Transverse colon (tissue), 4 donors: ENCODE measurements at regions not wholly inside any gene's neighbourhood (a gene's known extent, or its start where the extent isn't known, plus 50 kb on each side); places are given as distances from the start of the nearest gene placed in this dataset.
"Not testable (repeated sequence)": the region's sequence is repeated elsewhere in the genome, so short reads cannot be mapped to it uniquely, and the experiment has no call there.

Experiments used
- DNase-seq: peaks from one replicate; pipeline ENCODE4 v3.0.0-alpha.2; 2019
- H3K27ac ChIP-seq, 4 donors: fragments of 200-600 bp; sonication (generic); 2 replicates each; pipeline ENCODE4 v1.5.1; 2016 to 2018; ENCODE audit warnings: inconsistent platforms in 4 of 4
- H3K27me3 ChIP-seq: fragments of 200-600 bp; sonication (generic); 2 replicates; pipeline ENCODE4 v1.5.1; 2017; ENCODE audit warnings: inconsistent platforms
- H3K36me3 ChIP-seq, 4 donors: fragments of 200-600 bp; sonication (generic); 2 replicates each; pipeline ENCODE4 v1.5.1; 2017 to 2019; ENCODE audit warnings: inconsistent platforms in 4 of 4
- H3K4me1 ChIP-seq, 4 donors: fragments of 200-600 bp; sonication (generic); 2 replicates each; pipeline ENCODE4 v1.5.1; 2017 to 2020; ENCODE audit warnings: inconsistent platforms in 4 of 4
- H3K4me3 ChIP-seq, 4 donors: fragments of 200-600 bp; sonication (generic); 1 replicate in 1 of 4; 2 replicates in 3 of 4; pipeline versions ENCODE4 v1.5.1 to v1.6.1; 2017 to 2019; ENCODE audit warnings: inconsistent platforms in 4 of 4
- H3K9me3 ChIP-seq, 2 donors: fragments of 200-600 bp; sonication (generic); 2 replicates each; pipeline ENCODE4 v1.5.1; 2017 to 2019; ENCODE audit warnings: inconsistent platforms in 2 of 2
- CTCF ChIP-seq, 5 experiments: fragments of 200-600 bp in 3 of 5; fragments of 450-650 bp in 2 of 5; sonication (generic) in 3 of 5; IDR thresholded peaks; 1 replicate in 2 of 5; 2 replicates in 3 of 5; pipeline ENCODE4 v1.5.1; 2016 to 2017; ENCODE audit warnings: antibody characterized with exemption in 5 of 5, inconsistent platforms in 3 of 5, mild to moderate bottlenecking in 2 of 5, moderate library complexity in 1 of 5
- EP300 ChIP-seq: sonication (generic); formaldehyde crosslinking; IDR thresholded peaks from one replicate; pipeline ENCODE4 v1.6.1; 2017; ENCODE audit warnings: antibody characterized with exemption, low read depth
- POLR2A ChIP-seq: fragments of 450-650 bp; IDR thresholded peaks from one replicate; pipeline ENCODE4 v1.6.1; 2016; ENCODE audit warnings: antibody characterized with exemption, mild to moderate bottlenecking, moderate library complexity
- POLR2AphosphoS5 ChIP-seq, 3 donors: sonication (generic); formaldehyde crosslinking; IDR thresholded peaks; one replicate each; pipeline ENCODE4 v1.6.1; 2016; ENCODE audit warnings: antibody characterized with exemption in 3 of 3
- WGBS, 2 donors: methylation state at CpG; one replicate each; pipeline ENCODE4 v1.1.5; 2018; ENCODE audit warnings: low coverage in 1 of 2; 5-methylcytosine and 5-hydroxymethylcytosine counted together
- in situ Hi-C, 4 donors: fragments of 200-750 bp; cut with MboI; loops; one replicate each; pipeline versions ENCODE4 v1.15.0 to v1.15.1; 2017; ENCODE audit warnings: low sequenced_read_pairs in 3 of 4, low pct_ligation_motif_present in 1 of 4, low pct_unique_long_range_greater_than_20kb in 1 of 4
- intact Hi-C: fragments of 100-400 bp; cut with DNase I; formaldehyde crosslinking; loops from one replicate; pipeline ENCODE4 v1.15.1; 2023; ENCODE audit warnings: low total_unique reads

DNA sequence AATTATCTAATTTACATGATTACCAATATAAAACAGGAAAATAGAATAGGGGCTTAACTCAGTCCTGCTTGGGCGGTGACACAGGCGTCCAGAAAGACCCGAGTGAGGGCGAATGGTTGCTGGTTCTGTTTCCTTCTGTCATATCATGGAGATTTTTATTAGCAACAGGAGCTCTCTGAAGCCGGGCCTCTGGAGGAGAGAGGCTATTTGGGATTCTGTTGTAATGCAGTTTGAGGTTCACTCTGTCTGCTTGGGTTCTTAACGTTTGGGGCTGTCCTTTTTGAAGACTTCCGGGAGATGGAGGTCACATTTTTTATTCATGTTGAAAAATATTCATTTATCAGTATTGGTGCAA, 115.7 kb upstream of the ZNF536 start:
- intact Hi-C loops = no loop called here
- peak overlapping the region in 1 of 4 donors; percentile 36 for H3K27ac ChIP-seq
- WGBS, 2 donors = 41 to 55% methylated on average over 7 of the region's 7 CpGs
- H3K36me3 ChIP-seq = no peaks in the 10 kb centered on the region
- no peak for TF ChIP-seq POLR2AphosphoS5 (IDR thresholded peaks at IDR 0.05)
- no peak for TF ChIP-seq POLR2A
- TF ChIP-seq CTCF (IDR thresholded peaks at IDR 0.05) = no peak
- TF ChIP-seq EP300 = no peak
- H3K4me3 ChIP-seq = no peak overlapping the region
- no peaks in the 10 kb centered on the region for H3K9me3 ChIP-seq
- in situ Hi-C loops = no loop called here
- no peak for DNase-seq
- H3K27me3 ChIP-seq = peaks cover 20% of the 10 kb centered on the region
- no peaks in the 10 kb centered on the region for H3K4me1 ChIP-seq

DNA sequence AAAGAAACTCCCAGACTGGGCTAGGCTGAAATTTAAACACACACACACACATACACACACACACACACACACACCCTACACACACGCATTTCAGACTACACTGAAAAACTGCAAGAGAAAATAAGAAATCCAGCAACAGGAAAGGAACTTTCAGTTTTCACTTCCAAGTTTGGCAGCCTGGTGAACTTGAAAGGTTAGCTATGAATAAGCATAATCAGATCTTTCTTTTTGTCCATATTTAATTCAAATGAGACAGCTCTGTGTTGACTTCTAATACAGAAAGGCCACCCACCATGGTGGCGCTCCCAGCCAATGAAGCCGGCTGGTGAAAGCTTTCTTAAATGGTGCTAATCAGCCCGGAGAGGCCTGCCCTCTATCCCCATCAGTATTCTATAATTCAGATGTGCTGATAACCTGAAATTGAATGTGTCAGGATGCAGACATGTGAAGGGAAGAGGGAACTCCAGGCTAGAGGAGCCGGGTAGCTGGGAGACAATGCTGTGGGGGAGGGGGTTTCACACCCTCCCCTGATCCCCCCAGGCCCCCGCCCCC, 108.3 kb upstream of the ZNF536 start:
- Histone ChIP-seq H3K9me3 (no peaks in the 10 kb centered on the region), H3K27me3 (peaks cover 7% of the 10 kb centered on the region), H3K36me3 (no peaks in the 10 kb centered on the region), H3K27ac (no peak overlapping the region), H3K4me1 (no peaks in the 10 kb centered on the region), H3K4me3 (no peak overlapping the region)
- WGBS, 2 donors = 36 to 44% methylated on average over 3 to 6 of the region's 6 CpGs
- intact Hi-C loops (no loop called here), in situ Hi-C loops (no loop called here)
- DNase-seq = no peak
- TF ChIP-seq POLR2AphosphoS5 (IDR thresholded peaks at IDR 0.05) (no peak), CTCF (IDR thresholded peaks at IDR 0.05) (no peak), POLR2A (no peak), EP300 (no peak)

DNA sequence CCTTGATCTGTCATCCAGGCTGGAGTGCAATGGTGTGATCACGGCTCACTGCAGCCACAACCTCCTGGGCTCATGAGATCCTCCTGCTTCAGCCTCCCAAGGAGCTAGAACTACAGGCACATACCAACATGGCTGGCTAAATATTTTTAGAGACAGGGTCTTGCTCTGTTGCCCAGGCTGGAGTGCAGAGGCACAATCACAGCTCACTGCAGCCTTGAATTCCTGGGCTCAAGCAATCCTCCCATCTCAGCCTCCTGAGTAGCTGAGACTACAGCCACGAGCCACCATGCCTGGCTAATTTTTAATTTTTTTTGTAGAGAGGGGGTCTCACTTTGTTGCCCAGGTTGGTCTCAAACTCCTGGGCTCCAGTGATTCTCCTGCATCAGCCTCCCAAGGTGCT, 106.3 kb upstream of the ZNF536 start:
- WGBS, 2 donors = 64 to 75% methylated on average over 2 of the region's 2 CpGs
- H3K4me1 ChIP-seq, intact Hi-C loops, DNase-seq, H3K27me3 ChIP-seq, in situ Hi-C loops, H3K9me3 ChIP-seq, H3K36me3 ChIP-seq, H3K4me3 ChIP-seq, H3K27ac ChIP-seq: not testable (repeated sequence)

GRCh38 chr19:30266687-30267086, 105.5 kb upstream of the ZNF536 start:
- no peak overlapping the region for H3K27ac ChIP-seq
- TF ChIP-seq POLR2A = no peak
- no peak for TF ChIP-seq POLR2AphosphoS5 (IDR thresholded peaks at IDR 0.05)
- no peak for TF ChIP-seq EP300
- no peak for TF ChIP-seq CTCF (IDR thresholded peaks at IDR 0.05)
- H3K9me3 ChIP-seq = no peaks in the 10 kb centered on the region
- no peaks in the 10 kb centered on the region for H3K4me1 ChIP-seq
- H3K36me3 ChIP-seq = no peaks in the 10 kb centered on the region
- peaks cover 3% of the 10 kb centered on the region for H3K27me3 ChIP-seq
- no peak overlapping the region for H3K4me3 ChIP-seq
- intact Hi-C loops = no loop called here
- no peak for DNase-seq
- 76 to 83% methylated on average over 6 of the region's 6 CpGs for WGBS, 2 donors
- in situ Hi-C loops = no loop called here

GRCh38 chr19:30267332-30267731, 104.9 kb upstream of the ZNF536 start:
- WGBS, 2 donors = 36 to 70% methylated on average over 2 to 3 of the region's 3 CpGs
- intact Hi-C loops (no loop called here), in situ Hi-C loops (no loop called here)
- no peaks in the 10 kb centered on the region for H3K36me3 ChIP-seq
- H3K4me1 ChIP-seq = no peaks in the 10 kb centered on the region
- no peaks in the 10 kb centered on the region for H3K27me3 ChIP-seq
- no peaks in the 10 kb centered on the region for H3K9me3 ChIP-seq
- TF ChIP-seq POLR2AphosphoS5 (IDR thresholded peaks at IDR 0.05) (no peak), POLR2A (no peak), CTCF (IDR thresholded peaks at IDR 0.05) (no peak), EP300 (no peak)
- no peak overlapping the region for H3K27ac ChIP-seq
- no peak overlapping the region for H3K4me3 ChIP-seq
- DNase-seq = no peak
